ENCODE measurements at regions not wholly inside any gene's neighbourhood (a gene's known extent, or its start where the extent isn't known, plus 50 kb on each side); places are given as distances from the start of the nearest gene placed in this dataset.

DNA sequence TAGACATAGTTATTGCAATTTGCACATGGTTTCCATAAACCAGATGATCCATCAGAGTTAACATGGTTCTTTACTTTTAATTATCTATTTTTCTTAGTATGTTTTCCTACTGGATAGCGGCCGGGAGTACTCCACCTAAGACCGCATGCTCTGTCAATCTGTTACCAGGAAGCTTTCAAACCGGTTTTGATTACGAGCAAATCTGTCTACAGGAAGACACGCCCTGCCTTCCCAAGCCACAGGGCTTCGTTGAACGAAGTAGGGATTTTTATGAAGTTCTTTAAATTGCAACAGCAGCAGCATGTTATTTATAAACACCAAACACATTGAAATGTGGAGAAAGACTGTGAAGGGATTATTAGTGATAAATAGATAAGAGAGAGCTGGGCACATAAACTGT, 283.3 kb upstream of the ROBO2 start:
- TF ChIP-seq, protein P1, sequence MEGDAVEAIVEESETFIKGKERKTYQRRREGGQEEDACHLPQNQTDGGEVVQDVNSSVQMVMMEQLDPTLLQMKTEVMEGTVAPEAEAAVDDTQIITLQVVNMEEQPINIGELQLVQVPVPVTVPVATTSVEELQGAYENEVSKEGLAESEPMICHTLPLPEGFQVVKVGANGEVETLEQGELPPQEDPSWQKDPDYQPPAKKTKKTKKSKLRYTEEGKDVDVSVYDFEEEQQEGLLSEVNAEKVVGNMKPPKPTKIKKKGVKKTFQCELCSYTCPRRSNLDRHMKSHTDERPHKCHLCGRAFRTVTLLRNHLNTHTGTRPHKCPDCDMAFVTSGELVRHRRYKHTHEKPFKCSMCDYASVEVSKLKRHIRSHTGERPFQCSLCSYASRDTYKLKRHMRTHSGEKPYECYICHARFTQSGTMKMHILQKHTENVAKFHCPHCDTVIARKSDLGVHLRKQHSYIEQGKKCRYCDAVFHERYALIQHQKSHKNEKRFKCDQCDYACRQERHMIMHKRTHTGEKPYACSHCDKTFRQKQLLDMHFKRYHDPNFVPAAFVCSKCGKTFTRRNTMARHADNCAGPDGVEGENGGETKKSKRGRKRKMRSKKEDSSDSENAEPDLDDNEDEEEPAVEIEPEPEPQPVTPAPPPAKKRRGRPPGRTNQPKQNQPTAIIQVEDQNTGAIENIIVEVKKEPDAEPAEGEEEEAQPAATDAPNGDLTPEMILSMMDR (IDR thresholded peaks at IDR 0.05; ENCODE audit: low read depth, low read length), result no peak
- TF ChIP-seq EZH2phosphoT487 (IDR thresholded peaks at IDR 0.05; ENCODE audit: low read depth), result no peak

Data from OCI-LY3 (cell line).